ENCODE measurements at regions not wholly inside any gene's neighbourhood (a gene's known extent, or its start where the extent isn't known, plus 50 kb on each side); places are given as distances from the start of the nearest gene placed in this dataset.

- TF ChIP-seq POLR2AphosphoS5 (IDR thresholded peaks at IDR 0.05) = no peak
- no peak for TF ChIP-seq CTCF (IDR thresholded peaks at IDR 0.05)
These were observed 267.2 kb upstream of the MSX2 start for GRCh38 chr5:174457141-174457678.
